Parathyroid adenoma (tissue), 2 donors: ENCODE measurements at regions not wholly inside any gene's neighbourhood (a gene's known extent, or its start where the extent isn't known, plus 50 kb on each side); places are given as distances from the start of the nearest gene placed in this dataset.
A peak's percentile ranks its signal among the peaks of the same experiment; 100 is the strongest.

Experiments used
- H2AFZ ChIP-seq: fragments of 300-600 bp; sonication (generic); one replicate; pipeline ENCODE4 v1.7.0; 2017; ENCODE audit warnings: antibody characterized with exemption, mild to moderate bottlenecking
- H3K27ac ChIP-seq: fragments of 300-600 bp; sonication (generic); one replicate; pipeline ENCODE4 v1.7.0; 2017
- H3K27me3 ChIP-seq: fragments of 300-600 bp; sonication (generic); one replicate; pipeline ENCODE4 v1.7.0; 2017; ENCODE audit warnings: low read length; ENCODE audit not compliant: control insufficient read depth, insufficient read depth
- H3K36me3 ChIP-seq: fragments of 300-600 bp; sonication (generic); one replicate; pipeline ENCODE4 v1.7.0; 2017; ENCODE audit warnings: low read length; ENCODE audit not compliant: control insufficient read depth, insufficient read depth
- H3K4me1 ChIP-seq: fragments of 300-600 bp; sonication (generic); one replicate; pipeline ENCODE4 v1.7.0; 2017; ENCODE audit warnings: control low read depth
- H3K4me2 ChIP-seq: fragments of 300-600 bp; sonication (generic); one replicate; pipeline ENCODE4 v1.7.0; 2017; ENCODE audit warnings: low read length
- H3K4me3 ChIP-seq: fragments of 300-600 bp; sonication (generic); one replicate; pipeline ENCODE4 v1.7.0; 2017; ENCODE audit warnings: low read depth, low read length
- H3K79me2 ChIP-seq: fragments of 300-600 bp; sonication (generic); one replicate; pipeline ENCODE4 v1.7.0; 2017; ENCODE audit warnings: control low read depth
- H3K9ac ChIP-seq: fragments of 300-600 bp; sonication (generic); one replicate; pipeline ENCODE4 v1.7.0; 2017; ENCODE audit warnings: mild to moderate bottlenecking
- H3K9me3 ChIP-seq: fragments of 300-600 bp; sonication (generic); one replicate; pipeline ENCODE4 v1.7.0; 2017; ENCODE audit warnings: low read length; ENCODE audit not compliant: control insufficient read depth
- CTCF ChIP-seq: fragments of 300-600 bp; sonication (generic); IDR thresholded peaks from one replicate; pipeline ENCODE4 v1.7.0; 2017; ENCODE audit warnings: antibody characterized with exemption, mild to moderate bottlenecking
- donor health status: primary hyperparathyroidism.

- TF ChIP-seq CTCF, result no peak
- Histone ChIP-seq H3K4me2 (no peak overlapping the region), H3K4me3 (no peak overlapping the region), H3K9ac (no peak overlapping the region), H3K27me3 (no peaks in the 10 kb centered on the region), H3K27ac (no peak overlapping the region), H3K9me3 (no peaks in the 10 kb centered on the region), H3K36me3 (no peaks in the 10 kb centered on the region), H3K4me1 (no peaks in the 10 kb centered on the region), H3K79me2 (no peaks in the 10 kb centered on the region), H2AFZ (no peak overlapping the region)
These were observed 639.8 kb upstream of the RBFOX1 start for GRCh38 chr16:6692874-6693273.

GRCh38 chr16:6690741-6691140 lies 641.9 kb upstream of the RBFOX1 start:
- no peak overlapping the region for H2AFZ ChIP-seq
- no peak overlapping the region for H3K9ac ChIP-seq
- H3K79me2 ChIP-seq, result no peaks in the 10 kb centered on the region
- TF ChIP-seq CTCF, result no peak
- H3K27ac ChIP-seq, result no peak overlapping the region
- H3K36me3 ChIP-seq, result no peaks in the 10 kb centered on the region
- no peak overlapping the region for H3K4me2 ChIP-seq
- no peaks in the 10 kb centered on the region for H3K4me1 ChIP-seq
- H3K27me3 ChIP-seq, result no peaks in the 10 kb centered on the region
- no peaks in the 10 kb centered on the region for H3K9me3 ChIP-seq
- no peak overlapping the region for H3K4me3 ChIP-seq

GRCh38 chr16:6689643-6690042 lies 643.0 kb upstream of the RBFOX1 start:
- TF ChIP-seq CTCF, result no peak
- Histone ChIP-seq H3K27ac (no peak overlapping the region), H3K9me3 (no peaks in the 10 kb centered on the region), H3K27me3 (no peaks in the 10 kb centered on the region), H3K79me2 (no peaks in the 10 kb centered on the region), H3K4me2 (no peak overlapping the region), H3K9ac (no peak overlapping the region), H3K36me3 (no peaks in the 10 kb centered on the region), H2AFZ (no peak overlapping the region), H3K4me3 (no peak overlapping the region), H3K4me1 (no peaks in the 10 kb centered on the region)

GRCh38 chr16:6687593-6687992 lies 645.1 kb upstream of the RBFOX1 start:
- Histone ChIP-seq H3K9ac (no peak overlapping the region), H3K79me2 (no peaks in the 10 kb centered on the region), H3K4me2 (no peak overlapping the region), H3K27me3 (no peaks in the 10 kb centered on the region), H3K4me3 (no peak overlapping the region), H3K9me3 (no peaks in the 10 kb centered on the region), H2AFZ (no peak overlapping the region), H3K4me1 (no peaks in the 10 kb centered on the region), H3K27ac (no peak overlapping the region), H3K36me3 (no peaks in the 10 kb centered on the region)
- no peak for TF ChIP-seq CTCF

- H3K27ac ChIP-seq, result no peak overlapping the region
- H3K4me3 ChIP-seq, result no peak overlapping the region
- H3K4me1 ChIP-seq, result no peaks in the 10 kb centered on the region
- H3K27me3 ChIP-seq, result no peaks in the 10 kb centered on the region
- no peaks in the 10 kb centered on the region for H3K79me2 ChIP-seq
- no peaks in the 10 kb centered on the region for H3K9me3 ChIP-seq
- no peak overlapping the region for H2AFZ ChIP-seq
- peak; percentile 42 for TF ChIP-seq CTCF
- no peaks in the 10 kb centered on the region for H3K36me3 ChIP-seq
- no peak overlapping the region for H3K9ac ChIP-seq
- H3K4me2 ChIP-seq, result no peak overlapping the region
These were observed 648.5 kb upstream of the RBFOX1 start for GRCh38 chr16:6684076-6684673.
